ENCODE measurements at regions not wholly inside any gene's neighbourhood (a gene's known extent, or its start where the extent isn't known, plus 50 kb on each side); places are given as distances from the start of the nearest gene placed in this dataset.

DNA sequence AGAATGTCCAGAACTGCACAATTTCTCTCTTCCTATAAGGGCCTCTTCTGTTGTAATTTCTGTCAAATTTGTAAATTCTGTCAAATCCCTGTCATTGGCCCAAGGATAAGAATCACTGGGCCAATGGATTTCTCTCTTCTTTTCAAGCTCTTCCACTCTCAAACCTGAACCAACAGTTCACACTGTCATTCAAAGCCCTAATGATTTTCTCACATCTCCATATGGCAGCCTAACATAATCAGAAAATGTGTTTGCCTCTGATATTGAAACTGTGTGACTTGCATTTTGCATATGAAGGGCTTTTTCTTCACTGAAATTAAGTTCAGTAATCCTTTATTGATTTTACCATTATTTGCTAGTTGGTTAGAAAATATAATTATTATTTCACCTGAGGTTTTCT is 1349.1 kb downstream of the FSTL5 start:
- Histone ChIP-seq H3K4me1 (ENCODE audit: control insufficient read depth, extremely low read depth, insufficient read depth, low read length) (no peaks in the 10 kb centered on the region), H3K4me2 (ENCODE audit: extremely low read depth, insufficient read depth, low read length) (no peak overlapping the region), H3K4me3 (replicated peaks in 1 of 4; ENCODE audit: control extremely low read depth in 1 of 4, insufficient read depth in 1 of 4, low read depth in 3 of 4, low read length in 4 of 4) (no peak overlapping the region), H4K20me1 (ENCODE audit: control insufficient read depth, extremely low read depth, insufficient read depth, low read length) (no peaks in the 10 kb centered on the region), H3K9me3 (ENCODE audit: control insufficient read depth, insufficient read depth, low read depth, low read length) (no peaks in the 10 kb centered on the region), H3K36me3 (ENCODE audit: control insufficient read depth, insufficient read depth, low read length) (no peaks in the 10 kb centered on the region), H3K27ac (ENCODE audit: insufficient read depth, low read length) (no peak overlapping the region), H3K79me2 (ENCODE audit: control insufficient read depth, insufficient read depth, low read length) (no peaks in the 10 kb centered on the region), H3K9ac (ENCODE audit: insufficient read depth, low read length) (no peak overlapping the region), H2AFZ (ENCODE audit: low read length) (no peak overlapping the region), H3K27me3 (ENCODE audit: control insufficient read depth, insufficient read depth, low read length) (no peaks in the 10 kb centered on the region)
- no peak for DNase-seq (ENCODE audit: low read depth in 2 of 2)
- no peak for TF ChIP-seq EZH2 (IDR thresholded peaks at IDR 0.05; ENCODE audit: low read length, missing control alignments)
- TF ChIP-seq, protein P1, sequence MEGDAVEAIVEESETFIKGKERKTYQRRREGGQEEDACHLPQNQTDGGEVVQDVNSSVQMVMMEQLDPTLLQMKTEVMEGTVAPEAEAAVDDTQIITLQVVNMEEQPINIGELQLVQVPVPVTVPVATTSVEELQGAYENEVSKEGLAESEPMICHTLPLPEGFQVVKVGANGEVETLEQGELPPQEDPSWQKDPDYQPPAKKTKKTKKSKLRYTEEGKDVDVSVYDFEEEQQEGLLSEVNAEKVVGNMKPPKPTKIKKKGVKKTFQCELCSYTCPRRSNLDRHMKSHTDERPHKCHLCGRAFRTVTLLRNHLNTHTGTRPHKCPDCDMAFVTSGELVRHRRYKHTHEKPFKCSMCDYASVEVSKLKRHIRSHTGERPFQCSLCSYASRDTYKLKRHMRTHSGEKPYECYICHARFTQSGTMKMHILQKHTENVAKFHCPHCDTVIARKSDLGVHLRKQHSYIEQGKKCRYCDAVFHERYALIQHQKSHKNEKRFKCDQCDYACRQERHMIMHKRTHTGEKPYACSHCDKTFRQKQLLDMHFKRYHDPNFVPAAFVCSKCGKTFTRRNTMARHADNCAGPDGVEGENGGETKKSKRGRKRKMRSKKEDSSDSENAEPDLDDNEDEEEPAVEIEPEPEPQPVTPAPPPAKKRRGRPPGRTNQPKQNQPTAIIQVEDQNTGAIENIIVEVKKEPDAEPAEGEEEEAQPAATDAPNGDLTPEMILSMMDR (conservative IDR thresholded peaks at IDR 0.05 in 1 of 2, IDR thresholded peaks at IDR 0.05 in 1 of 2; ENCODE audit: low read depth in 1 of 2, low read length in 2 of 2): no peak

DNA sequence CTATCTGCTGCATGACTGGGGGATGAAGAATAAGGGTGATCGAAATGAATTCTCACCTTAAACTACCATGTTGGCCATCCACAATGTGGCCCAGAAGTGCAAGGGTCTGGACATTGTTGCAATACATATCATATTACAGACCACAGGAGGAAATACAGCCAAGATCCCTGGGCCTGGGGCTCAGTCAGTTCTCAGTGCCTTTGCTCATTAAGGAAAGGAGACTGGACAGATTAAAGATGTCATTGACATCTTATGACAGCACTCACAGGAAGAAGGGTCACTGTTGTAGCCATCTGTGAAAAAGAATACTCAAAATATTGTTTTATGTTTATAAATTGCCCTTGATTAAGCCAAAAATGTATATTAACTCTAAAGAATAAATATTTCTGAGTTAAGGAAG is 1345.2 kb downstream of the FSTL5 start:
- Histone ChIP-seq H3K79me2 (ENCODE audit: control insufficient read depth, insufficient read depth, low read length) (no peaks in the 10 kb centered on the region), H3K27ac (ENCODE audit: insufficient read depth, low read length) (no peak overlapping the region), H3K36me3 (ENCODE audit: control insufficient read depth, insufficient read depth, low read length) (no peaks in the 10 kb centered on the region), H2AFZ (ENCODE audit: low read length) (no peak overlapping the region), H3K9me3 (ENCODE audit: control insufficient read depth, insufficient read depth, low read depth, low read length) (no peaks in the 10 kb centered on the region), H3K27me3 (ENCODE audit: control insufficient read depth, insufficient read depth, low read length) (no peaks in the 10 kb centered on the region), H4K20me1 (ENCODE audit: control insufficient read depth, extremely low read depth, insufficient read depth, low read length) (no peaks in the 10 kb centered on the region), H3K4me3 (replicated peaks in 1 of 4; ENCODE audit: control extremely low read depth in 1 of 4, insufficient read depth in 1 of 4, low read depth in 3 of 4, low read length in 4 of 4) (no peak overlapping the region), H3K4me2 (ENCODE audit: extremely low read depth, insufficient read depth, low read length) (no peak overlapping the region), H3K4me1 (ENCODE audit: control insufficient read depth, extremely low read depth, insufficient read depth, low read length) (no peaks in the 10 kb centered on the region), H3K9ac (ENCODE audit: insufficient read depth, low read length) (no peak overlapping the region)
- TF ChIP-seq, protein P1 (conservative IDR thresholded peaks at IDR 0.05 in 1 of 2, IDR thresholded peaks at IDR 0.05 in 1 of 2; ENCODE audit: low read depth in 1 of 2, low read length in 2 of 2): no peak
- no peak for DNase-seq (ENCODE audit: low read depth in 2 of 2)

DNA sequence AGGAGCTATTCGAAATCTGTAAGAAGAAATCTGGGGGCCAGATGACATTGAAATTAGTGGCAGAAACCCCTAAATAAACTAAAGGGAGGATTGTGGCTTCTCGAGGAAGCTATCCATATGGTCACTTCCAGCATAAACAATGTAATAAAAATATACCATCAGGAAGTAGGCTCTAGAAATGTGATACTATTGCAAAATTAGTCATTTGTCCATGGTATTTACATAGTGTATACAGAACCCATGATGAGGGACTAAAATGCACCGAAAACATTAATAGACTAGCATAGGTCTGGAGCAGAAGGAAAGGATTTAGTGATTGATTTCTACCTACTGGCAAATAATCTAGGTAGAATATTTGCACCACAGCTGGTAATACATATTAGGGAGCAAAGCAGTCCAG is 1344.0 kb downstream of the FSTL5 start:
- Histone ChIP-seq H4K20me1 (ENCODE audit: control insufficient read depth, extremely low read depth, insufficient read depth, low read length) (no peaks in the 10 kb centered on the region), H3K27me3 (ENCODE audit: control insufficient read depth, insufficient read depth, low read length) (no peaks in the 10 kb centered on the region), H3K9me3 (ENCODE audit: control insufficient read depth, insufficient read depth, low read depth, low read length) (no peaks in the 10 kb centered on the region), H3K36me3 (ENCODE audit: control insufficient read depth, insufficient read depth, low read length) (no peaks in the 10 kb centered on the region), H3K9ac (ENCODE audit: insufficient read depth, low read length) (no peak overlapping the region), H2AFZ (ENCODE audit: low read length) (no peak overlapping the region), H3K4me3 (replicated peaks in 1 of 4; ENCODE audit: control extremely low read depth in 1 of 4, insufficient read depth in 1 of 4, low read depth in 3 of 4, low read length in 4 of 4) (no peak overlapping the region), H3K4me2 (ENCODE audit: extremely low read depth, insufficient read depth, low read length) (no peak overlapping the region), H3K4me1 (ENCODE audit: control insufficient read depth, extremely low read depth, insufficient read depth, low read length) (no peaks in the 10 kb centered on the region), H3K27ac (ENCODE audit: insufficient read depth, low read length) (no peak overlapping the region), H3K79me2 (ENCODE audit: control insufficient read depth, insufficient read depth, low read length) (no peaks in the 10 kb centered on the region)
- TF ChIP-seq, protein P1 (conservative IDR thresholded peaks at IDR 0.05 in 1 of 2, IDR thresholded peaks at IDR 0.05 in 1 of 2; ENCODE audit: low read depth in 1 of 2, low read length in 2 of 2): no peak
- TF ChIP-seq EZH2 (IDR thresholded peaks at IDR 0.05; ENCODE audit: low read length, missing control alignments): no peak
- DNase-seq (ENCODE audit: low read depth in 2 of 2): no peak

Measured in fibroblast of lung (primary cell).